SK-N-MC (cell line): ENCODE measurements at regions not wholly inside any gene's neighbourhood (a gene's known extent, or its start where the extent isn't known, plus 50 kb on each side); places are given as distances from the start of the nearest gene placed in this dataset.

Experiments
- DNase-seq: peaks from one replicate; pipeline ENCODE4 v3.0.0-alpha.2; 2011; ENCODE audit warnings: low read depth, low spot score
- H3K27ac ChIP-seq: fragments of 200-600 bp; sonication (generic); 2 replicates; pipeline ENCODE4 v1.5.1; 2016; ENCODE audit warnings: mixed run types
- H3K36me3 ChIP-seq: fragments of 200-600 bp; sonication (generic); 2 replicates; pipeline ENCODE4 v1.6.1; 2017; ENCODE audit warnings: antibody characterized with exemption, low read length, mixed read lengths; ENCODE audit not compliant: insufficient read depth
- H3K4me3 ChIP-seq: fragments of 200-600 bp; sonication (generic); 2 replicates; pipeline ENCODE4 v1.5.1; 2016
- H3K9ac ChIP-seq: fragments of 200-600 bp; sonication (generic); 2 replicates; pipeline ENCODE4 v1.8.0; 2017; ENCODE audit warnings: mixed run types, mixed read lengths; ENCODE audit not compliant: insufficient read length
- H3K9me3 ChIP-seq: fragments of 200-600 bp; sonication (generic); 2 replicates; pipeline ENCODE4 v1.6.1; 2017; ENCODE audit warnings: low read depth, mild to moderate bottlenecking, antibody characterized with exemption, low read length, moderate library complexity, mixed read lengths
- EZH2 ChIP-seq: fragments of 200-600 bp; sonication (generic); IDR thresholded peaks from one replicate; pipeline ENCODE4 v1.6.1; 2017; ENCODE audit warnings: antibody characterized with exemption
- FOXP2 ChIP-seq: optimal IDR thresholded peaks from 2 replicates; pipeline ENCODE3; 2011; ENCODE audit warnings: mild to moderate bottlenecking, moderate library complexity; ENCODE audit not compliant: insufficient read depth; ENCODE audit errors: extremely low read length, control extremely low read depth
- POLR2AphosphoS5 ChIP-seq: IDR thresholded peaks from 2 replicates; pipeline ENCODE4 v1.6.1; 2012; ENCODE audit warnings: mild to moderate bottlenecking, low read depth, low read length, borderline replicate concordance

DNA sequence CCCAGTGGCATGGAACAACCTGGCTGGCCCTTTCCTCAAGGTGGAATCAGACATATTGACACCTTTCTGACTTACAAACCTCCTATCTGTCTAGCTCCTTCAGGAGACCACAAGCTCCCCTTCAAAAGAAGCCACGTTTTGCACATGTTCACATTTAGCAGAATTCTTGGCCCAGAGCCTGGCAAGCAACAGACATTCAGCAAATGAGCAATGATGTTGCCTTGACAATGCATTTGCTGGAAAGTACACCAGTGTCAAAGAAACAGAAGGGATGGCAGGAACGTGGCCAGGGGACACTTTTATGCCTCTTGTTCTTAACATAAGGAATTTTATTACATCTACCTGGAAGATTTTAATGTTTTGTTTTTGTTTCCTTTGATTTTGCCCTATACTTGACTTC lies 85.5 kb upstream of the FGF14 start:
- Histone ChIP-seq H3K36me3 (no peaks in the 10 kb centered on the region), H3K9ac (no peak overlapping the region), H3K4me3 (no peak overlapping the region), H3K9me3 (no peaks in the 10 kb centered on the region), H3K27ac (no peak overlapping the region)
- no peak for DNase-seq
- TF ChIP-seq EZH2 (no peak), POLR2AphosphoS5 (no peak), FOXP2 (no peak)

DNA sequence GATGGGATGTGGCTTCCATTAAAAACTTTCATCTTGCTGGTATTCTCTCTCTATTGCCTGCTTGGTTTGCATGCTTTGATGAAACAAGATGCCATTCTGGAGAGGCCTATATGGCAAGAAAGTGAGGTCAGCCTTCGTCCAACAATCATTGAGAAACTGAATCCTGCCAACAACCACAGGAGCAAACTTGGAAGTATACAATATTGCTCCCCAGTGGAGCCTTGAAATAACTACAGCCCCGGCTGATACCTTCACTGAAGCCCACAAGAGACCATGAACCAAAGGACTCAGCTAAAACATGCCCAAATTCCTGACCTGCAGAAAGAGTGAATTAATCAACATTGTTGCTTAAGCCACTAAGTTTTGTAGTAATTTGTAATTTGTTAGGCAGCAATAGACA lies 82.5 kb upstream of the FGF14 start:
- Histone ChIP-seq H3K9me3 (no peaks in the 10 kb centered on the region), H3K4me3 (no peak overlapping the region), H3K27ac (no peak overlapping the region), H3K9ac (no peak overlapping the region), H3K36me3 (no peaks in the 10 kb centered on the region)
- TF ChIP-seq FOXP2 (no peak), POLR2AphosphoS5 (no peak), EZH2 (no peak)
- no peak for DNase-seq

DNA sequence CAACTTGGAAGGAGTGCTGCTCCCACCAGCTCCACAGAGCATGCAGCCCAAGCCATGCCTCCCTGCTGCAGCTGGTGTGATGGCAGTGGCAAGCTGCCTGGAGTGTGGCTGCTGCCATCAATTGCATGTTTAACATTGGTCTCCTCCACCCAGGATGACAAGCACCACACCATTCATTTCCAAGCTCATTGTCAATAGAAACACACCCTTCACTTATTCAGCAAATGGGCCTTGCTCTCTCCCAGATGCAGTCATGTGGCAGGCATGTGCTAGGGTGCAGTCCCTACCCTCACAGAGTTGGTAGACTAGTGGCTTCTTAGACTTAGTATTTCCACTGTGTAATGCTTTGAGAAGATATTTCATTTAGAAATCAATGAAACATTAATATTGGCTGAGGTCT lies 70.8 kb upstream of the FGF14 start:
- no peaks in the 10 kb centered on the region for H3K36me3 ChIP-seq
- TF ChIP-seq EZH2 (no peak), POLR2AphosphoS5 (no peak), FOXP2 (no peak)
- H3K9ac ChIP-seq = no peak overlapping the region
- H3K4me3 ChIP-seq = no peak overlapping the region
- H3K27ac ChIP-seq = no peak overlapping the region
- no peaks in the 10 kb centered on the region for H3K9me3 ChIP-seq
- no peak for DNase-seq

GRCh38 chr13:102470283-102470917 lies 68.6 kb upstream of the FGF14 start:
- Histone ChIP-seq H3K9me3 (no peaks in the 10 kb centered on the region), H3K36me3 (no peaks in the 10 kb centered on the region), H3K4me3 (no peak overlapping the region), H3K9ac (no peak overlapping the region), H3K27ac (no peak overlapping the region)
- TF ChIP-seq EZH2 (no peak), POLR2AphosphoS5 (no peak), FOXP2 (no peak)
- DNase-seq = no peak

- peak; percentile 58 for DNase-seq
Measured at GRCh38 chr13:102466610-102467190, 64.9 kb upstream of the FGF14 start.

GRCh38 chr13:102462570-102462969 lies 60.7 kb upstream of the FGF14 start:
- Histone ChIP-seq H3K4me3 (no peak overlapping the region), H3K9me3 (no peaks in the 10 kb centered on the region), H3K27ac (no peak overlapping the region), H3K9ac (no peak overlapping the region), H3K36me3 (no peaks in the 10 kb centered on the region)
- DNase-seq = no peak
- TF ChIP-seq FOXP2 (no peak), EZH2 (no peak), POLR2AphosphoS5 (no peak)

More at GRCh38 chr13:102466610-102467190, 64.9 kb upstream of the FGF14 start:
- TF ChIP-seq FOXP2 = no peak
- no peaks in the 10 kb centered on the region for H3K36me3 ChIP-seq
- peak overlapping the region; percentile 51 for H3K9ac ChIP-seq
- peak overlapping the region; percentile 64 for H3K4me3 ChIP-seq
- H3K27ac ChIP-seq = peak overlapping the region; percentile 83
- H3K9me3 ChIP-seq = no peaks in the 10 kb centered on the region

DNA sequence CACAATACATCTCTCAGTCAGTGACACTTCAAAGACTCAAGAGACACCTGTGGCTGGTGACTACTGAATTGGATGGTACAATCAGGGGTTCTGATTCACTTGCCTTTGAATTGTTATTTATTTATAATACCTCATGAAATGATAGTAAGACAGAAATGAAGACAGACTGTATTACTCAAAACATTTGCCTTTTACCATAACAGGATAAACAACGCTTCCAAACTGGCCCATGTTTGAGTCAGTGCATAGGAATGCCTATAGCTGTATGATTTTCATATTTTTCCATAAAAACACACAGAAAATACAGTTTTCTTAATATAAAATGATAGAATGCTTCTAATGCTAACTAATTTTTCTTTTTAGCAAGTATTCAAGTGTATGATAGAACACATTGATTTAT lies 59.5 kb upstream of the FGF14 start:
- H3K9me3 ChIP-seq = no peaks in the 10 kb centered on the region
- DNase-seq = no peak
- no peak overlapping the region for H3K9ac ChIP-seq
- TF ChIP-seq POLR2AphosphoS5 (no peak), FOXP2 (no peak), EZH2 (no peak)
- no peaks in the 10 kb centered on the region for H3K36me3 ChIP-seq
- H3K4me3 ChIP-seq = no peak overlapping the region
- H3K27ac ChIP-seq = no peak overlapping the region

DNA sequence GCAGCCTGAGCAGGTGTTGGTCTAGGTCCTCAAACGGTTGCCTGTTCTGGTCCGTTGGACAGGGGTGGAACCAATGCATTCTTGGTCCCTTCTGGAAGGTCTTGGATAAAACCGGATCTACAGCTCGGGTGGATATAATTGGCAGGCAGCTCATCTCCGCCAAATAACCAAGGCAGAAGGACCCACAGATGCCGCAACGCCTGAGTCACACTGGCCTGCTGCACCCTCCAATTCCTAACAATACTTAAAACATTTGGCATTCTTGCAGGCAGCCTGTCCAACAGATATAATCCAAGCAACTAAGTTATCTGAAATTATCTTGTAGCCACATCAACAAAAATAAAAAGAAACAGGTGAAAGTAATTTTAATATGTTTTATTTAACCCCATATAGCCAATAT lies 59.0 kb upstream of the FGF14 start:
- Histone ChIP-seq H3K9ac (no peak overlapping the region), H3K36me3 (no peaks in the 10 kb centered on the region), H3K4me3 (no peak overlapping the region), H3K27ac (no peak overlapping the region), H3K9me3 (no peaks in the 10 kb centered on the region)
- TF ChIP-seq FOXP2 (no peak), EZH2 (no peak), POLR2AphosphoS5 (no peak)
- no peak for DNase-seq

GRCh38 chr13:102452836-102453235 lies 51.0 kb upstream of the FGF14 start:
- Histone ChIP-seq H3K9me3 (no peaks in the 10 kb centered on the region), H3K27ac (no peak overlapping the region), H3K9ac (no peak overlapping the region), H3K36me3 (no peaks in the 10 kb centered on the region), H3K4me3 (no peak overlapping the region)
- no peak for TF ChIP-seq FOXP2
- TF ChIP-seq POLR2AphosphoS5 = no peak
- TF ChIP-seq EZH2 = no peak
- no peak for DNase-seq
